Heart left ventricle (tissue), 16 donors: ENCODE measurements at regions not wholly inside any gene's neighbourhood (a gene's known extent, or its start where the extent isn't known, plus 50 kb on each side); places are given as distances from the start of the nearest gene placed in this dataset.
"Not testable (repeated sequence)": the region's sequence is repeated elsewhere in the genome, so short reads cannot be mapped to it uniquely, and the experiment has no call there.

ENCODE experiments used
- ATAC-seq, 4 donors: fragments of 200-7000 bp; cut with Tn5 transposase; one replicate each; pipeline ENCODE4 v1.9.1; 2020 to 2022; ENCODE audit warnings: moderate library complexity in 4 of 4, mild to moderate bottlenecking in 3 of 4, moderate number of reproducible peaks in 1 of 4
- DNase-seq, 5 donors: peaks; one replicate each; pipeline ENCODE4 v3.0.0-alpha.2; 2020
- H3K27ac ChIP-seq, 12 donors: fragments of 200-600 bp; sonication (generic) in 4 of 12; one replicate each; pipeline versions ENCODE4 v1.5.0 to v1.8.0; 2016 to 2022; ENCODE audit warnings: mild to moderate bottlenecking in 2 of 12
- H3K27me3 ChIP-seq, 9 donors: fragments of 200-600 bp; sonication (generic) in 2 of 9; one replicate each; pipeline versions ENCODE4 v1.5.1 to v1.8.0; 2016 to 2022; ENCODE audit warnings: mild to moderate bottlenecking in 3 of 9
- H3K36me3 ChIP-seq, 9 donors: fragments of 200-600 bp; sonication (generic) in 2 of 9; one replicate each; pipeline versions ENCODE4 v1.5.0 to v1.8.0; 2018 to 2022; ENCODE audit warnings: mild to moderate bottlenecking in 2 of 9
- H3K4me1 ChIP-seq, 12 donors: fragments of 200-600 bp; sonication (generic) in 4 of 12; one replicate each; pipeline versions ENCODE4 v1.5.0 to v1.8.0; 2016 to 2022; ENCODE audit warnings: mild to moderate bottlenecking in 3 of 12
- H3K4me3 ChIP-seq, 12 donors: fragments of 200-600 bp; sonication (generic) in 4 of 12; one replicate each; pipeline versions ENCODE4 v1.5.0 to v1.8.0; 2017 to 2022; ENCODE audit warnings: mild to moderate bottlenecking in 9 of 12, moderate library complexity in 4 of 12
- H3K9me3 ChIP-seq, 12 donors: fragments of 200-600 bp; sonication (generic) in 4 of 12; one replicate each; pipeline versions ENCODE4 v1.5.0 to v1.8.0; 2016 to 2022; ENCODE audit warnings: mild to moderate bottlenecking in 1 of 12
- POLR2A ChIP-seq, 2 donors: fragments of 450-650 bp; IDR thresholded peaks; one replicate each; pipeline ENCODE4 v1.6.1; 2017; ENCODE audit warnings: antibody characterized with exemption in 2 of 2, mild to moderate bottlenecking in 2 of 2, moderate library complexity in 2 of 2
- WGBS, 4 donors: extraction: QIAGEN DNeasy Blood & Tissue Kit in 2 of 4; methylation state at CpG; one replicate each; pipeline versions ENCODE4 v1.1.5 to v1.1.7; 2013 to 2018; 5-methylcytosine and 5-hydroxymethylcytosine counted together
- intact Hi-C, 10 donors: fragments of 100-400 bp; cut with DNase I; formaldehyde crosslinking; loops; one replicate each; pipeline versions ENCODE4 v1.11.1 to v1.14.2; 2022
- TF ChIP-seq, protein P1 (sequence below), 12 donors: fragments of 200-600 bp; sonication (generic) in 4 of 12; IDR thresholded peaks; one replicate each; pipeline versions ENCODE4 v1.5.0 to v1.8.0; 2018 to 2022; ENCODE audit warnings: antibody characterized with exemption in 12 of 12, mild to moderate bottlenecking in 5 of 12
- donor health status: ischemic (EF 13 %, LVEDD 7.1; RV severe dilation, severe dysfunction).
- donor health status: healthy with polysubstance abuse.
- donor health status: DM: no; HTN: yes; CAD: no.
- donor health status: DM: no; HTN: no; CAD: no.
- donor health status: ischemic (EF 25% LVEDD 6.9; RV normal size, moderate dysfunction).
- donor health status: ischemic (EF 25% LVEDD 5.7; RV mildly dilated, moderate dysfunction).
- donor health status: healthy.
- donor health status: DM: yes; HTN: yes; CAD: no.
- donor health status: ischemic (EF 35%, LVEDD 5.7; RV mildly dilated, moderate dysfunction).
- donor health status: nonischemic (EF 11% LVEDD 7.7; RV severe dilation, severe dysfunction).
- donor health status: DM: yes; HTN: yes; CAD: no.
- donor health status: PGD.
- donor health status: ischemic (EF 29% LVEDD 5.4; RV normal size, mild dysfunction).
- donor health status: nonischemic (EF 23%, LVEDD 6.1; RV moderate dilation, normal function).

DNA sequence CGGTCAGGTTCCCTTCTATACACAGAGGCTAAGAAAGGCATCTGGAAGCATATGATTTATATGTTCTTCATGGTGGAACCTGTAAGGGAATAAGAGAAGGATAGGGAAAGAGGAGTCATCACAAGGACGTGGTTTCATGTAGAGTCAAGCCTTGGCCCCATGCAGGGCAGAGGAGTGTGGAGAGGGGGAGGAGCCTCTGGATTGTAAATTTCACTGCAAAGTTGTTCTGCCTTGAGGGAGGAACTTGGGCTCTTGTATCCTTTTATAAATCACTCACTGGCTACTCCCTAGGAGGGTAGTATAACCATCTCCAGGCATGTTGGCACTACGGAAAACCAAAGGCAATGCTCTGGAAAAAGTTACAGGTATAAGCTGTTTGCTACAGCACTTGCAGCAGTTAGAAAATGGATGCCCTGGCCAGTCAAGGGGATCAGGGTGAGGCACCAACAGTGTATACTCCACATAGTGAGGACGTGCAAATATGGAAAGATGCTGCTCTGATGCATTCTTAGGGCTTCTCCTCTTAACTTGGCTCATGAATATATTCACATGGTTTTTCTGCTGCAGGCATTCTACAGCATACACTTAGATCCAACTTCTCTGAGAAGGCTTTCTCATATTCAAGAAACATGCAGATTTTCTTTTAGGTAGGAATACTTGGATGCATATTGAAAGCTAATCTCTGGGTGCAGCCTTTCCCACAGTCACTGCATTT, 60.3 kb upstream of the ZNF81 start:
- DNase-seq (no peak), ATAC-seq (no peak)
- Histone ChIP-seq H3K4me1 (no peaks in the 10 kb centered on the region), H3K9me3 (peaks cover 0 to 11% (median 0%) of the 10 kb centered on the region in 12 donors), H3K4me3 (no peak overlapping the region), H3K27me3 (peaks cover 0 to 9% (median 0%) of the 10 kb centered on the region in 9 donors), H3K36me3 (no peaks in the 10 kb centered on the region), H3K27ac (no peak overlapping the region)
- TF ChIP-seq POLR2A (IDR thresholded peaks at IDR 0.05) = no peak
- TF ChIP-seq, protein P1, sequence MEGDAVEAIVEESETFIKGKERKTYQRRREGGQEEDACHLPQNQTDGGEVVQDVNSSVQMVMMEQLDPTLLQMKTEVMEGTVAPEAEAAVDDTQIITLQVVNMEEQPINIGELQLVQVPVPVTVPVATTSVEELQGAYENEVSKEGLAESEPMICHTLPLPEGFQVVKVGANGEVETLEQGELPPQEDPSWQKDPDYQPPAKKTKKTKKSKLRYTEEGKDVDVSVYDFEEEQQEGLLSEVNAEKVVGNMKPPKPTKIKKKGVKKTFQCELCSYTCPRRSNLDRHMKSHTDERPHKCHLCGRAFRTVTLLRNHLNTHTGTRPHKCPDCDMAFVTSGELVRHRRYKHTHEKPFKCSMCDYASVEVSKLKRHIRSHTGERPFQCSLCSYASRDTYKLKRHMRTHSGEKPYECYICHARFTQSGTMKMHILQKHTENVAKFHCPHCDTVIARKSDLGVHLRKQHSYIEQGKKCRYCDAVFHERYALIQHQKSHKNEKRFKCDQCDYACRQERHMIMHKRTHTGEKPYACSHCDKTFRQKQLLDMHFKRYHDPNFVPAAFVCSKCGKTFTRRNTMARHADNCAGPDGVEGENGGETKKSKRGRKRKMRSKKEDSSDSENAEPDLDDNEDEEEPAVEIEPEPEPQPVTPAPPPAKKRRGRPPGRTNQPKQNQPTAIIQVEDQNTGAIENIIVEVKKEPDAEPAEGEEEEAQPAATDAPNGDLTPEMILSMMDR (IDR thresholded peaks at IDR 0.05) = no peak
- intact Hi-C loops = no loop called here
- 46 to 81% (median 59%) methylated on average over 4 of the region's 4 CpGs for WGBS, 4 donors

DNA sequence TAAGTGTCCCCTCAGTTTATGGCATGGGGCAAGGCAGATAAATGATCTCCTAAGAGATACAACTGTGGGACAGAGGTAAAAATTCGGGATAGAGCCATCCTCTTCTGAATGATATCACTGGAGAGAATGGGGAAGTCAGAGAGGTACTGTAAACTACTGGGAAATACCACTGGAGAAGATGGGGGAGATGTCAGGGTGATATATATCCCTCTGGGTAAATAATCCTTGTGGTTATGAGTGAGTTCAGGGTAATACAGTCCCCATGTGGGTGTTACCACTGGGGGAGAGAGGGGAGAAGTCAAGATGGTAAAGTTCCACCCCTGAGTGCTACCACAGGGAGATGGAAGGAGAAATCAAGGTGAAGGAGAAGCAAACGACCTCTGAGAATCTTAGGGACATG, 63.9 kb upstream of the ZNF81 start:
- Histone ChIP-seq H3K27me3 (peaks cover 0 to 7% (median 0%) of the 10 kb centered on the region in 9 donors), H3K36me3 (no peaks in the 10 kb centered on the region), H3K4me3 (no peak overlapping the region), H3K9me3 (peaks cover 0 to 12% (median 0%) of the 10 kb centered on the region in 12 donors), H3K27ac (no peak overlapping the region), H3K4me1 (no peaks in the 10 kb centered on the region)
- intact Hi-C loops = no loop called here
- 33 to 51% (median 44%) methylated on average over 2 of the region's 2 CpGs for WGBS, 4 donors
- DNase-seq (no peak), ATAC-seq (no peak)
- no peak for TF ChIP-seq POLR2A (IDR thresholded peaks at IDR 0.05)
- TF ChIP-seq, protein P1 (IDR thresholded peaks at IDR 0.05) = no peak

DNA sequence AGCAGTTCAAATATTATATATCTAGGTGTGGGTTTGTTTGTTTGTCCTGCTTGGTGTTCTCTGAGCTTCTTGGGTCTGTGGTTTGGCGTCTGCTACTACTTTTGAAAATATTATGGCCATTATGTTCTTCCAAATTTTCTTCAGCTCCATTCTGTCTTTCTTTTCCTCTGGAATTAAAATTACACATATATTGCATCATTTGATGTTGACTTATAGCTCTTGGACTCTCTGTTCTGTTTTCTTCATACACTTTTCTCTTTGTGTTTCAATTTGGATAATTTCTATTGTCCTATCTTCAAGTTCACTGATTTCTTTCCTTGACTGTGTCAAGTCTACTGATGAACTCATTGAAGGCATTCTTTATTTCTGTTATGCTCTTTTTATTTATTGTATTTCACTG, 65.2 kb upstream of the ZNF81 start:
- Histone ChIP-seq H3K27ac (no peak overlapping the region), H3K9me3 (peaks cover 0 to 6% (median 0%) of the 10 kb centered on the region in 12 donors), H3K27me3 (peaks cover 0 to 7% (median 0%) of the 10 kb centered on the region in 9 donors), H3K36me3 (no peaks in the 10 kb centered on the region), H3K4me1 (no peaks in the 10 kb centered on the region), H3K4me3 (no peak overlapping the region)
- WGBS, 4 donors = 60 to 91% (median 74%) methylated on average over 1 of the region's 1 CpG
- DNase-seq (no peak), ATAC-seq (no peak)
- TF ChIP-seq, protein P1 (IDR thresholded peaks at IDR 0.05) = no peak
- TF ChIP-seq POLR2A (IDR thresholded peaks at IDR 0.05) = no peak
- intact Hi-C loops = no loop called here

DNA sequence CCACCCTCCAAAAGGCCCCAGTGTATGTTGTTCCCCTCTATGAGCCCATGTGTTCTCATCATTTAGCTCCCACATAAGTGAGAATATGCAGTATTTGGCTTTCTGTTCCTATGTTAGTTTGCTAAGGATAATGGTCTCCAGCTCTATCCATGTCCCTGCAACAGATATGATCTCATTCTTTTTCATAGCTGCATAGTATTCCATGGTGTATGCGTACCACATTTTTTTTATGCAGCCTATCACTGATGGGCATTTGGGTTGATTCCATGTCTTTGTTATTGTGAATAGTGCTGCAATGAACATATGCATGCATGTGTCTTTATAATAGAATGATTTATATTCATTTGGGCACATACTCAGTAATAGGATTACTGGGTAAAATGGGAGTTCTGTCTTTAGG, 73.9 kb upstream of the ZNF81 start:
- H3K9me3 ChIP-seq, H3K27ac ChIP-seq, H3K4me3 ChIP-seq, intact Hi-C loops, ATAC-seq, DNase-seq, H3K27me3 ChIP-seq, H3K4me1 ChIP-seq, H3K36me3 ChIP-seq: not testable (repeated sequence)
- WGBS, 4 donors = 96 to 98% (median 97%) methylated on average over 1 of the region's 1 CpG

- Histone ChIP-seq H3K4me3 (no peak overlapping the region), H3K27me3 (peaks cover 0 to 12% (median 0%) of the 10 kb centered on the region in 9 donors), H3K27ac (no peak overlapping the region), H3K36me3 (no peaks in the 10 kb centered on the region), H3K4me1 (no peaks in the 10 kb centered on the region), H3K9me3 (peaks cover 0 to 3% (median 0%) of the 10 kb centered on the region in 12 donors)
- TF ChIP-seq, protein P1 (IDR thresholded peaks at IDR 0.05) = no peak
- no peak for TF ChIP-seq POLR2A (IDR thresholded peaks at IDR 0.05)
- 60 to 75% (median 63%) methylated on average over 7 of the region's 7 CpGs for WGBS, 4 donors
- intact Hi-C loops = no loop called here
- DNase-seq (no peak), ATAC-seq (no peak)
Measured at GRCh38 chrX:47752685-47753084, 84.0 kb upstream of the ZNF81 start.
